GM21576 (cell line): ENCODE measurements at regions not wholly inside any gene's neighbourhood (a gene's known extent, or its start where the extent isn't known, plus 50 kb on each side); places are given as distances from the start of the nearest gene placed in this dataset.

ENCODE experiments used
- ATAC-seq: cut with Tn5 transposase; IDR thresholded peaks from one replicate; pipeline ENCODE4 v1.9.1; 2021; ENCODE audit warnings: mild to moderate bottlenecking, moderate library complexity; ENCODE audit not compliant: unreplicated experiment

DNA sequence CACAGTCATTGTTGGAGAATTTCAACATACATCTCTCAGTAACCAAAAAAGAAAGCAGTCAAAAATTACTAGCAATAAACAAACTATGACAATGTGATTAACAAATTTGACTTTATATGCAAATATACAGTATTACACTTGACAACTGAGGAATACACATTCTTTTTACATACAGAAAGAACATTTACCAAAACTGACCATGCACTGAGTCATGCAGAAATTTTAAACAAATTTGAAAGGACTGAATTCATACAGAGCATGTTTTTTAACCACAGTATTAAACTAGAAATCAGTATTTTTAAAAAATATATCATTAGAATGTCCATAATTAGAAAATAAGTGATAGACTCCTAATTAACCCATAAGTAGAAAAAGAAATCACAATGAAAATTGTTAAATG is 420.1 kb downstream of the TBC1D4 start:
- no peak for ATAC-seq

DNA sequence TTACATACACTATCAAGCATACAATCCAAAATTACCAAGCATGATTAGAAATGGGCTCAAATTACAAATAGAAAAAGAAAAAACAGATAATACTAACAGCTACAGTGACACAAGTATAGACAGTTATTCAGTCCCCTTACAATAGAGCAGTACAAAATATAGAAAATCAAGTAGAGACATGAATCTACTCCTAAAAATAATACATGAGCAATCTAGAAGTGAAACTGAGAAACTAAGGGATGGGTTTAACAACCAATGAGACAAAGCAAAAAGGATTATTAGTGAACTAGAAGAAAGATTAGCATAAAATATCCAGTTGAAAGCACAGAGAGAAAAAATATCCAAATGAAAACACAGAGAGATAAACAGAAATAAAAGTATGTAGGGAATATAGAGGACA is 426.7 kb downstream of the TBC1D4 start:
- no peak for ATAC-seq

DNA sequence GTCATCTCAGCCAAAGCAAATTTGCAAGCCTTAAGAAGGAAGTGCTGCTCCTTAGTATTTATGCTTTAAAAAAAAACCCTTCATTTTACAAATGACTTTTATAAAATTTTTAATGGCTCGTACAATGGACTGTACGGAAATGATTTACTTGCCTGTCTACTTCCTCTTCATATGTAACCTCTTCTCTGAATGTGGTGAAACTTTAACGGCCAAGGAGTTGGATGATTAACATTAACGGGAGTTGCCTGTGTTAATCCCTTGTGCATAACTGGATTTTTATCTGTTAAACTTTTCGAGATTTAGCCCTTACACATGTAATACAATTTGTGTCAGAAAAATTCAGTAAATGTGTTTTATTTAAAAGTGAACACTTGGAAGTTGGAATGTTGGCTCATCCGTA is 429.4 kb downstream of the TBC1D4 start:
- ATAC-seq, result no peak

DNA sequence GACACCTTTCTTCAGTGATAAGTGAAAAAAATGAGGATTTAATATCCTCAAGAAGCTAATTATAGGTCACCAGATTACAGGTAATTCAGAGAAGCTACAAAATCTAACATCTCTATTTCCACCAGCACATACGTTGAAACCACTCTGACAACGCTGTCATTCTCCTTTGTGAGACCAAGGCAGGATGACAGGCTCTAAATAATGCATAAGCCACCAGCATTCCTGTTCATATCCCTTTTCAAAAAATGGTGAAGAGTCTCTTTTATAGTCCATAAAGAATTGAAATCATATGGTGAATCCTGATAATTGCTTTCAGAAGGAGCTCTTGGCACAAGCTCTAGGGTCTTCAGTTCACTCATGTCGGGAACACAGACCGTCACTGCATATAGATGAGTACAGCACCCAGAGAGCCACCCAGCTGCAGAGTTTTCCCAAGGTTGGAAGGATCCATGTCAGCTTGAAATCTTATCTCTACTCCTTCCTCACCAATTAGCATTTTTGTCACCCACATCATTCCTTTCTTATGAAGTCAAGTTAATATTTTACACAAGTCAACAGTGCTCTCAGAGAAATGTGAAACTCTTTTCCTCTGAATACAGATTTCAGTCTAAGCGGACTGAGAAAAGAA is 431.4 kb downstream of the TBC1D4 start:
- ATAC-seq, result no peak

DNA sequence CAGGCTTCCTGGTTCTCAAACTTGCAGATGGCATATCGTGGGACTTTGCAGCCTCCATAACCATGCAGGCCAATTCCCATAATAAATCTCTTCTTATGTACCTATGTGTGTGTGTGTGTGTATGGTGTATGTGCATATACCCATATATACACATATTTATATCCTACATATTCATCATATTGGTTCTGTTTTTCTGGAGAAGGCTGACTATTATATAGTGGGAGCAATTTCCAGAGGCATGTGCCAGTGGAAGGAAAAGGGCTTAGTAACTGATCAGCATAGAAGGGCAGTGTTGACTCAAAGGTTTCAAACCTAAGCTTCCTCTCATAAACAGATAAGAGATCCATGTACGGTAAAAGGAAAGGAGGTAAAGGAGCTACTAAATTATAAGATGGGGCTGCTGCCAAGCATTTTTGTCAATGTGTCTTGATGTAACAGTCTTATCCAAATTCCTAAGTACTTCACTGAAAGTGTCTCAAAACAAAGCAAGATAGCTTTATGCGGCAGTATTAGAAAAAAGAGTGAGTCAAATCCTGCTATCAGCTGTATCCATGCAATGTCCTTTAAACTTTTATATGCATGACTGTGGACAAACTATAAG is 432.1 kb downstream of the TBC1D4 start:
- ATAC-seq, result no peak

DNA sequence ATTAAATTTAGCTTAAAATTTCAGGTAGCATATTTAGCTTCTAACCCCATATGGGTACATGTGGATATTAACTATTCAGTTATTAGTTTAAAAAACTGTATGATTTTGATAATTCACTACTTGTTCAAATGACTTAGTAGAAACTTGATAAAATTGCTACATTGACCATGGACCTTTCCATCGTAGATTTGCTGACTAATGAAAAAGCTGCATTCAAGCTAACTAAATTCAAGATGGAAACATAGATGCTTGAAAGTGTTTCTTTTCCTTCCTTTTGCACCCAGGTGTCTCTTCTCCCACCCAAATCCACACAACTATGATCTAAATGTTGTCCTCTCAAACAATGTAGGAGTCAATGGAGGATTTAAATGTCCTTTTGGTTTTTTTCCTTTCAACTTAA is 439.2 kb downstream of the TBC1D4 start:
- no peak for ATAC-seq

DNA sequence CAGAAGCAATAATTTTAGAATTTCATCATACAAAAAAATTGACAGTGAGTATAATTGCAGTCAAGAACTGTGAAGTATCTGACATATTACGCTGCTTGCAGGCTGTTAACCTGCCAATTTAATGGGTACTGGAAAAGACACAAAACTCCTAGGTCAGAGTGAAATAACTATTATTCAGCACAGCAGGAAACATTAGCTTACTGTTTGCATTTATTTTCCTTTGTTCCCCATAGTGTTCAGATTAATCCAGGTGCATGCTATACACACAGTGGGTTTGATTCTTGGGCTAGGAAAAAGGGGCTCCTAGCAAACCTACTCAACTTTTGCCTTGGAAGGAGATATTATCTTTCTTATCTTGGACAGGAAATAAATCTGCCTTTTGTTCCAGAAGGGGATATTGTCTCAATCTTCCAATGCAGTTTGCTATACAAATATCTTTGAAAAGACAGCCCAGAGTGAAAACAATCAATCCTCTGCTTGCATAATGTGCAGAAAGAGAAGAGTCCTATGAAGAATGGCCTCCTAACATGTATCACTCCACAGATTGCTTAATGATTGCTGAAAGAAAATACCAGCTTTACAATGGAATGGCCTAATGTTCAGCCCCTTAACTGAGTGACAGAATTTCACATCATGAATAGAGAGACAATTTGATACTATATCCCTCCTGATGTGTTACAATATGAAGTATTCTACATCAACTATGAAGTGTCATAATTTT is 443.4 kb downstream of the TBC1D4 start:
- no peak for ATAC-seq

DNA sequence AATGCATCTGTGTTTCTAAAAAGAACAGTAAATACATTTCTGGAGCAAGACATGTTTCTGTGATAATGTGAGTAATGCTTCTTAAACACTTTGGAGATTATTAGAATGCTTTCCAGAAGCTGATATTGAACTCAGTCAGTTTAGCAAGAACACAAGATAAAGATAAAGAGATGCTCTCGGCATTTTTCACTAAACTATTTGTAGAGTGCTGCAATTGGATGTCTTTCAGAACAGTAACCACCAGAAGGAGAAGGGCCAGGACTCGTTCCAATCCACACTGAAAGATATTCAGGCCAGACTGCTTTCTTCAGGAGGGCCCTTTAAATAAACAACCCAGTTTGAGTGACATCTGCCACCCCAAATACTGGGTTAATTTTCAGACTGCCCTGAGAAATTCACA is 456.0 kb downstream of the TBC1D4 start:
- ATAC-seq, result no peak

DNA sequence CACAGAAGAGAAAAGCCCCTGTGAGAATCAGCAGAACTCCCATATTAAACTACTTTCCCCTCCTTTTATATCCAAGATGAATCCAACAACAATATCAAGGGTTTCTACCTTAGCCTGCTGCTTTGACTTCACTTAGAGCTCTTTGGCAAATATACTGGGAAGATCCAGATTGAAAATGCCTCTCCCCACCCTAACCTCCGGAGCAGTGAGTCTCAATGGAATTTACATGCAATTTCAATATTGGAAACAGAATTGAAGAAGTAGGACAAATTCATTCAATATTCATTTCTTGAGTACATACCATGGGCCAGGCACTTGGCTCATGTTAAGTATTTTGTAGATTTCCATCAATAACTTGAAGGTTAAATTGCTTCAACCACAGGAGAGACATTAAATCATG is 457.4 kb downstream of the TBC1D4 start:
- no peak for ATAC-seq

DNA sequence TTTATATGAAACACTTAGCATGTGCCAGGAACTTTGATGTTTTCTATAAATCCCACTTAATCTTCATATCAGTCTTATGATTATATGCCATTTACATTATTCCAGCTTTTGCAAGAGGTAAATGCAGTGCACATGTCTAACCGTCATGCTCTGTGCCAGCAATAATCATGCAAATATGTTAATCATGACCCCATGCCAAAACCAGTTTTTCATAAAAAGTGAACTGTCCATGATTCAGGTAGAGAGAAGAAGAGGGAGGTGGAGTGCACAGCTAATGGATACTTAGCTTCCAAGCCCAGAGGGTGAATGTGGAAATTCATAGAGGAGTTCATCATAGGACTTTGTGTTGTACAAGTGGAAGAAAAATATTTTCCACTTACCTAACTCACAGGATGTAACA is 458.4 kb downstream of the TBC1D4 start:
- ATAC-seq, result no peak

DNA sequence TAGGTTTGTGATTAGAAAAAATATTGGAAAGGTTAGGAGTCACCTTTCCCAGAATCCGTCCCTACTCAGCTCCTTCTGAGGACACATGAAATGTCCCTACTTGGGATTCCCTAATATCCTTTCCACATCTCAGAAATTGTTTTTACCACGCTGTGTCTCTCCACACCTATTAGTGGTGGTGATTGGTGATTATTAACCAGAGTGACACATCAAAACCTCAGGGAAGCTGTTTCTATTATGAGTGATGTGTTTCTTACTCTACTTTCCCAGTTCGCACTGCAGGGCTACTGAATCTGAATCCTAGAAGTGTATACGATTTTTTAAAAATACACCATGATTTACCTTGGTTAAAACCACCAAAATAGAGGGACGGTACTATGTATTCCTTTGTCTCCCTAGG is 460.8 kb downstream of the TBC1D4 start:
- ATAC-seq, result no peak

DNA sequence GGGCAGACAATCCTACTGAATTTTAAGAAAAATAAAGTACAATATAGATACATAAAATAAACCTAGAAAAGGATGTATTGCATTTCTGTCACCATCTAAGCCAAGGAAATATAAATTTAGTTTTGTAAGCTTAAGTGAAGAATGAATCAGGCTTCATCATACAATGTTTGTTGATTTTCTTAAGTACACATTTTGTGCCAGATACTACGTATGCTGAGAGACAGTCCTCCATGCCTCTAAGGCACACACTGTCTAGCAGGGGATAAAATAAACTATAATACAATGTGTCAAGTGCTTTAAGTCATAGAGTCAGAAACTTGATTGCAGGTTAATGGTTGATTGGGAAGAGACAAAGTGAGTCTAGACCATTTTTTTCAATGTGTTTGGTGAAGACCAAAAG is 465.7 kb downstream of the TBC1D4 start:
- ATAC-seq, result no peak

DNA sequence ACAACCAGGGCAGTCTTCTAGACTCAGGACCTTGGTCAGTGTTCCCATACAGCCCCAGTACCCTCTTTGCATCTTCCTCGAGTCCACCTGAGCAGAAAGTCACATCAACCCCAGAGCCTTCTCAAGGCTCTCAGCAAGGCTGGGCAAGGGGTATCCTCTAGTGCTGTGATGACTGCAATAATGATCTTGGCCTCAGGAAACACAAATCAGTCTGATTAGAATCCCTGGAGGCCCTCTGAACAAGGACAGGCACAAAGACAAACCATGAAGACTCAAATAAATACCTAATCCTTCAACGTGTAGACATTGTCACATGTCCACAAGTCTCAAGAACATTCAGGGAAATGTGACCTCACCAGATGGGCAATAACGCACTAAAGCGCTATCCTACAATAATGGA is 468.2 kb downstream of the TBC1D4 start:
- ATAC-seq, result no peak

DNA sequence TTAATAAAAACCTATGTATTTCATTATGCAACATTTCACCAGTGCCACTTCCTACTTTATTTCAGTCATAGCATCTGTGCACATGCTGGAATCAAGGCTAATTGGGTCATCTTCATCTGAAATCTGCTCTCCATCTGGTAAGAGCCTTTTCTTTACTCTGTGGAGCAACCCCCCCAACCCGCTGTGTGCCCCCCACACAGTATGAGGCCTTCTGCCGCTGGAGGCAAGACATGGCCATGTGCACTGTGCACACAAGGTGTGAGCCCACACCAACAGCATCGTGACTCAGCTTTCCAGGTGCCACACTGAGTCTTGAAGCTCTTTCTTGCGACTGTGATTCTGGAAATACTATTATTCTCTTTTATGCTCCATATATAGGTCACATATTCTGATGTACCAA is 471.0 kb downstream of the TBC1D4 start:
- ATAC-seq, result no peak

DNA sequence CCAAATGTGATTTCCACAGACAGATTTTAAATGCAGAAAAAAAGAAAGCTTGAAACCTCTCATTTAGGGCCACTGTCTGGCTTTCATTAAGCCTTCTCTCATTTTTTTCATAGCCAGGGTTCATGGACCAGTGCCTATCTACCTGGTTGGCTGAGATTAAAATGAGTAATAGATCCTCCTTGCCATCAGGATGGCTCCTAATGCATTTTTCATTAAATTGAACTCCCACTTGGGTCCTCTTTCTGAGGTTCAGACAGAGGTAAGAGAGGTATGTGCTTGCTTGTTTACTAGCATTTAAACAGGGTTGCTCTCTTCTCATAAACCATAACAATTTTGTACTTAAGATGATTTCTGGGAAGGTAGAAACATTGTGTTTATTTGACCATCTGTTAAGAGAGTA is 473.0 kb downstream of the TBC1D4 start:
- ATAC-seq, result no peak

DNA sequence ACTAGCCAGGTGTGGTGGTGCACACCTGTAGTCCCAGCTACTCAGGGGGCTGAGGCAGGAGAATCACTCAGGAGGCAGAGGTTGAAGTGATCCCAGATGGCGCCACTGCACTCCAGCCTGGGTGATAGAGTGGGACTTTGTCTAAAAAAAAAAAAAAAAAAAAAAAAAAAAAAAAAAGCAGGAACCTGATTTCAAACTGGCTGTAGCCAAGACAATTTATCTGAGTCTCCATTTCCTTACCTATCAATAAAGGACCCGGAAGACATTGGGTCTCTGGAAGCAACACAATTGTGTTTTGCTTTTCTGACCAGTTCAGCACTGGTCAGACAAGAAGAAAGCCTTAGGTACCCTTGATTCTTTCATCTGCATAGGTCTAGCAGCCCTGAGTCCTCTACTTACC is 491.0 kb downstream of the TBC1D4 start:
- no peak for ATAC-seq

DNA sequence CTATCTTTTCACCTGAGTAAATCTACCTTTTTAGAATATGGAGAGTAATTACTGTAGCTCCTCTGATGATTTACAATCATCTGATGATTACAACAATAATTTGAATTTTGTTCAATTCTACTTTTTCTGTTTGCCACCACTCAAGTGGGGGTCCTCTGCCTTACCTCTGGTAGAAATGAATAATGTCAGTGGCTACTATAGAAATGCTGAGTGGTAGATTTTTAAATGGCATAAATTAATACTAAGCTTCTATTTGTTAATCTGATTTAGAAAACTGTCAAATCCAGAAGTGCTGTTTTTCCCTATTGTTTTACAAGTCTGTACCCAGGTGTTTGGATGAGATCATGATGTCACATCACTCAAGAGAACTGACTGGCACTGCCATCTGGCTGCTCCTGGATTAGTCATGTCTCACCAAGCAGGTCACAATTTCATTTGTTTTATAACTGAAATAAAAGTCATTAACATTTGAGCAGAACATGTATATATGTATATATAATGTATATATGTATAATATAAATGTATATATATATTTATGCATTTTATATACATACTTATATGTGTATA is 494.8 kb downstream of the TBC1D4 start:
- no peak for ATAC-seq

DNA sequence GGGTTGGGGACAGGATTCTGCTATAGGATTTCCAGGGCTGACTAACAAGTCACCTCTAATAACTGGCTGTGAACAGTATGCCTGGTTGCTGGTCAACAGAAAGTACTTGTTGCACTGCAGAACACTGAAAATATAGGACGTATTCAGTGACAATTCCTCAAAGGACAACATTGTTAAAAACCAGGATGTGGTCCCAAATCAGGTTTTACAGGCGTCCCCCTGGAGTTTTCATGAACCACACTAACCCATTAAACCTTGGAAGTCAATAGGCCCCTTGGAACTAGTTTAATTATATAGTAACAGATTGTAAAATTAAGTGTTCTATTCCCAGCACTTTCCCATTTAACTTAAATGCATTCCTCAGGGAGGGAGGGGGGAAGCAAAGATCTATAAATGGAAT is 495.4 kb downstream of the TBC1D4 start:
- no peak for ATAC-seq

DNA sequence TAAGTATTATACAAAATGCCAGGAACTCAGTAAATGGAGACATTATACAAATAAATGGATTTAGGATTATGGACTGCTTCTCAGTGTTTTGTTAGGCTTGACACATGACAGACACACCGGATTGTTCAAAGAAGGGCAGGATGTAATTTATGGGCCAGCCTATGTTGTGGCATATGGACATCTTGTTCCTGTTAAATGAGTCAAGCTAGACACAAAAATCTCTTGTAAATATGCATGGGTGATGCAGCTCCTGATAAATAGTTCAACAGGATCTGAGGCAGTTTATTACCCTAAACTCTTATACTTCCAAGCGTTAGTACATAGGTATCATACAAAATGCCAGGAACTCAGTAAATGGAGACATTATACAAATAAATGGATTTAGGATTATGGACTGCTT is 502.3 kb downstream of the TBC1D4 start:
- no peak for ATAC-seq

DNA sequence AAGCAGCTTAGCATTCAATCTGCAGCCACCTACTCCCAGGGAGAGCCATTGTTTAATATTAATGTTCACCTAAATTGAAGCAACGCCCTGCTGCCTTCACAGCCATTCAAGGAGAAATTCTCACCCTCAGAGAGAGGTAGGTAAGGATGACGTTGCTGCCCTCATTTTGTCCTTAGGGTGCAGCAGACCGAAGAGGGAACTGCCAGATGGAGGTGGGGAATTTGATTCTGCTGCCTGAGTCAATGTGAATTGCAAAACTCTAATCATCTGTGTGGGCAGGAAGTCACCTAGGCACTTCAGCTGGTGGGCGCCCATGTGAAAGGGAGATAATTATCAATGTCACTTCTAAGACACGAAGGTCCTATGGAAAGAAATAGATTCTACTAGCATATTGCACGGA is 503.4 kb downstream of the TBC1D4 start:
- ATAC-seq, result no peak

DNA sequence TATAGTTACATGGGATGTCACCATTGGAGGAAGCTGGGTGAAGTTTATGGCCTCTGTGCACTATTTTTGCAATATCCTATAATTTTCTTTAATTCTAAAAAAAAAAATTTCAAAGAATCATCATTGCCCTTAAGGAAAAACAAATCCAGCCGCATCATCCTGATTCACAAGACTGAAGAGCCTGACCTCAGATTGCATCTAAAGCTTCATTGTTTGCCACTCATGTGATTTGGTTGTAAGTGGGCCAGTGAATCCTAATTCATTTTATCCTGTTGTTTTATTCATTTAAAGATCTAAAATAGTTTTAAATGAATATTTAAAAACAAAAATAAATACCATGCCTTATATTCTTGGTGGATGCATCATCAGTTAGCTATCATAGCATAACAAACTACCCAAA is 504.5 kb downstream of the TBC1D4 start:
- ATAC-seq, result no peak

DNA sequence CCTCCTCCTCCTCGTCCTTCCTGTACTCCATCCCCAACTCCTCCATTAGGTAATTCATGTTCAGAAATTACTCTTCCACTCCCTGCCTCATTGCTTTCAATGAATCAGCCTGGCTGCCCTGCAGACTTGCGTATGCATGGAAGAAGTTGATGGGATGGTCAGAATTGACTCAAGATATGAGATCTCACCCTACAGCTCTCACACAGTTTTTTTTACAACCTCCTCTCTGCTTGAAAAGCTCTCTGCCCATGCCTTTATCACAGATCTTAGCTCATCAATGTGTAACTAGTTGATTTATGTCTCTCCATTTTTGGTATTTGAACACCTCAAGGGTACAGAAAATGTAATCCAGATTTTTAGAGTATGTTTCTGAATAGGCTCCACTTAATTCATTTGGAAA is 506.9 kb downstream of the TBC1D4 start:
- ATAC-seq, result no peak
